KMS-11 (cell line): ENCODE measurements at regions not wholly inside any gene's neighbourhood (a gene's known extent, or its start where the extent isn't known, plus 50 kb on each side); places are given as distances from the start of the nearest gene placed in this dataset.

Experiments used
- H2AFZ ChIP-seq: fragments of 200-600 bp; sonication (generic); 2 replicates; pipeline ENCODE4 v1.6.1; 2016; ENCODE audit warnings: antibody characterized with exemption, mixed run types, low read depth
- H3K27ac ChIP-seq: fragments of 200-600 bp; sonication (generic); 2 replicates; pipeline ENCODE4 v1.6.1; 2016; ENCODE audit warnings: mild to moderate bottlenecking, mixed run types
- H3K27me3 ChIP-seq: fragments of 200-600 bp; sonication (generic); 2 replicates; pipeline ENCODE4 v1.6.1; 2017; ENCODE audit warnings: mild to moderate bottlenecking, low read depth, mixed run types, moderate library complexity; ENCODE audit not compliant: insufficient read depth
- H3K36me3 ChIP-seq: fragments of 200-600 bp; sonication (generic); 2 replicates; pipeline ENCODE4 v1.6.1; 2017; ENCODE audit warnings: mild to moderate bottlenecking, mixed run types; ENCODE audit not compliant: insufficient read depth
- H3K4me1 ChIP-seq: fragments of 200-600 bp; sonication (generic); 2 replicates; pipeline ENCODE4 v1.6.1; 2016; ENCODE audit warnings: mild to moderate bottlenecking, low read depth, mixed run types; ENCODE audit not compliant: poor library complexity, severe bottlenecking
- H3K4me2 ChIP-seq: fragments of 200-600 bp; sonication (generic); 2 replicates; pipeline ENCODE4 v1.7.0; 2016; ENCODE audit warnings: mild to moderate bottlenecking, mixed run types
- H3K4me3 ChIP-seq: fragments of 200-600 bp; sonication (generic); IDR thresholded peaks from 2 replicates; pipeline ENCODE4 v1.6.1; 2017; ENCODE audit warnings: low read depth, low read length, mixed read lengths; ENCODE audit not compliant: insufficient read depth
- H3K79me2 ChIP-seq: fragments of 200-600 bp; sonication (generic); 2 replicates; pipeline ENCODE4 v1.6.1; 2016; ENCODE audit warnings: low read depth, mixed run types; ENCODE audit not compliant: insufficient read depth
- H3K9ac ChIP-seq: fragments of 200-600 bp; sonication (generic); 2 replicates; pipeline ENCODE4 v1.6.1; 2016; ENCODE audit warnings: mild to moderate bottlenecking, mixed run types
- H4K20me1 ChIP-seq: fragments of 200-600 bp; sonication (generic); 2 replicates; pipeline ENCODE4 v1.6.1; 2016; ENCODE audit warnings: mild to moderate bottlenecking, mixed run types; ENCODE audit not compliant: insufficient read depth
- TF ChIP-seq, protein P1 (sequence below): fragments of 200-600 bp; sonication (generic); conservative IDR thresholded peaks from 2 replicates; pipeline ENCODE4 v1.6.1; 2017; ENCODE audit warnings: low read depth, mild to moderate bottlenecking, antibody characterized with exemption, low read length, moderate library complexity, mixed read lengths

DNA sequence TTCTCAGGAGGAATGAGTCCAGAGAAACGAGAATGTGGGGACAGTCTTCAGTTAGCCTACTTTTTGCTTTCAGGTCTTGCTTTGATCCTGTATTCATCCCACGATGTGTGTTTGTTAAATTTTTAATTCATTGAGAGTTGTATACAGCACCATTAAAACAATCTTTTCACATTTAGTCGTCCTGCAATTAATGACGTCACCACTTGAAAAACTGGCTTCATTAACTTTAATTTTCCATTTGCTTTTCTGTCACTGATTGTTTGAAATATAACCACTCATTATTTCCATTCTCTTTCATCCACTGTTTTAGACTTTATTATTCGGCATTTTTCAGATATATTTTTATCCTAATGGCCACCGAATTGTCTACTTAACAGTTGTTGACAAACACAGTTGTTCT, 146.9 kb downstream of the TFEC start:
- Histone ChIP-seq H3K27ac (no peak overlapping the region), H2AFZ (no peak overlapping the region), H3K4me3 (no peak overlapping the region), H3K79me2 (no peaks in the 10 kb centered on the region), H3K36me3 (no peaks in the 10 kb centered on the region), H3K4me1 (no peaks in the 10 kb centered on the region), H3K9ac (no peak overlapping the region), H3K4me2 (no peak overlapping the region), H3K27me3 (no peaks in the 10 kb centered on the region), H4K20me1 (no peaks in the 10 kb centered on the region)
- TF ChIP-seq, protein P1, sequence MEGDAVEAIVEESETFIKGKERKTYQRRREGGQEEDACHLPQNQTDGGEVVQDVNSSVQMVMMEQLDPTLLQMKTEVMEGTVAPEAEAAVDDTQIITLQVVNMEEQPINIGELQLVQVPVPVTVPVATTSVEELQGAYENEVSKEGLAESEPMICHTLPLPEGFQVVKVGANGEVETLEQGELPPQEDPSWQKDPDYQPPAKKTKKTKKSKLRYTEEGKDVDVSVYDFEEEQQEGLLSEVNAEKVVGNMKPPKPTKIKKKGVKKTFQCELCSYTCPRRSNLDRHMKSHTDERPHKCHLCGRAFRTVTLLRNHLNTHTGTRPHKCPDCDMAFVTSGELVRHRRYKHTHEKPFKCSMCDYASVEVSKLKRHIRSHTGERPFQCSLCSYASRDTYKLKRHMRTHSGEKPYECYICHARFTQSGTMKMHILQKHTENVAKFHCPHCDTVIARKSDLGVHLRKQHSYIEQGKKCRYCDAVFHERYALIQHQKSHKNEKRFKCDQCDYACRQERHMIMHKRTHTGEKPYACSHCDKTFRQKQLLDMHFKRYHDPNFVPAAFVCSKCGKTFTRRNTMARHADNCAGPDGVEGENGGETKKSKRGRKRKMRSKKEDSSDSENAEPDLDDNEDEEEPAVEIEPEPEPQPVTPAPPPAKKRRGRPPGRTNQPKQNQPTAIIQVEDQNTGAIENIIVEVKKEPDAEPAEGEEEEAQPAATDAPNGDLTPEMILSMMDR: no peak

DNA sequence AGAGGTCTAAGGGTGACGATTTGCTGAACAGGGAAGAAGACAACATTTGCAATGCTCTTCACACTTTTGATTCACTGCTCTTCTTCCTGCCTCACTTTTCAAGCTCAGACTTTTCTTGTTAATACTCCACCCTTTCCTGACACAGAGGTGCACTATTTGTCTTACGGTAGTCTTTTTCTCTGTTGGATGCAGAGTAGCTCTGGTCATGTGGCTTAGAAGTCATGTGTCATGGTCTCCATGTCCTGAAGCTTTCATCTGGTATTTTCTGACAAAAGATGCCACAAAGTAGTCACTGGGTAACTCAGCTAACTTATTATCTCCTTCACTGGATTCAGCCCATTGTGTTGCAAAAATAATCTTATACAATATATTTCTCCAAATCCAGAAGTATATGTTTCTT, 149.1 kb downstream of the TFEC start:
- H3K36me3 ChIP-seq: no peaks in the 10 kb centered on the region
- no peaks in the 10 kb centered on the region for H3K79me2 ChIP-seq
- no peak overlapping the region for H3K9ac ChIP-seq
- H3K27me3 ChIP-seq: no peaks in the 10 kb centered on the region
- no peaks in the 10 kb centered on the region for H3K4me1 ChIP-seq
- H4K20me1 ChIP-seq: no peaks in the 10 kb centered on the region
- TF ChIP-seq, protein P1: no peak
- H2AFZ ChIP-seq: no peak overlapping the region
- no peak overlapping the region for H3K4me3 ChIP-seq
- no peak overlapping the region for H3K4me2 ChIP-seq
- H3K27ac ChIP-seq: no peak overlapping the region

- Histone ChIP-seq H3K79me2 (no peaks in the 10 kb centered on the region), H3K4me3 (no peak overlapping the region), H3K27me3 (no peaks in the 10 kb centered on the region), H2AFZ (no peak overlapping the region), H4K20me1 (no peaks in the 10 kb centered on the region), H3K9ac (no peak overlapping the region), H3K36me3 (no peaks in the 10 kb centered on the region), H3K27ac (no peak overlapping the region), H3K4me2 (no peak overlapping the region), H3K4me1 (no peaks in the 10 kb centered on the region)
- TF ChIP-seq, protein P1: no peak
These were observed 151.4 kb downstream of the TFEC start for GRCh38 chr7:115879171-115879570.

GRCh38 chr7:115869801-115870200, 160.8 kb downstream of the TFEC start:
- Histone ChIP-seq H3K79me2 (no peaks in the 10 kb centered on the region), H3K27me3 (no peaks in the 10 kb centered on the region), H3K4me2 (no peak overlapping the region), H3K36me3 (no peaks in the 10 kb centered on the region), H3K4me3 (no peak overlapping the region), H4K20me1 (no peaks in the 10 kb centered on the region), H3K4me1 (no peaks in the 10 kb centered on the region), H2AFZ (no peak overlapping the region), H3K27ac (no peak overlapping the region), H3K9ac (no peak overlapping the region)
- TF ChIP-seq, protein P1: no peak
